ENCODE measurements at regions not wholly inside any gene's neighbourhood (a gene's known extent, or its start where the extent isn't known, plus 50 kb on each side); places are given as distances from the start of the nearest gene placed in this dataset.

GRCh38 chr13:58406545-58406944 is 775.0 kb downstream of the PCDH17 start:
- no peaks in the 10 kb centered on the region for H3K4me1 ChIP-seq (ENCODE audit: low read length)
- H3K9ac ChIP-seq (ENCODE audit: low read length) = no peak overlapping the region
- H3K27me3 ChIP-seq (replicated peaks; ENCODE audit: insufficient read depth, low read length) = no peaks in the 10 kb centered on the region
- H3K4me3 ChIP-seq (ENCODE audit: low read length) = no peak overlapping the region
- H3K36me3 ChIP-seq (replicated peaks; ENCODE audit: insufficient read depth, low read length) = no peaks in the 10 kb centered on the region
- no peaks in the 10 kb centered on the region for H3K79me2 ChIP-seq (ENCODE audit: low read length)
- no peaks in the 10 kb centered on the region for H3K9me3 ChIP-seq (replicated peaks; ENCODE audit: insufficient read depth, low read length)
- H3K27ac ChIP-seq (ENCODE audit: low read length) = no peak overlapping the region
- no peaks in the 10 kb centered on the region for H3K9me2 ChIP-seq (replicated peaks; ENCODE audit: insufficient read depth, low read length)
- H2AFZ ChIP-seq (ENCODE audit: low read length) = no peak overlapping the region
- TF ChIP-seq EZH2 (optimal IDR thresholded peaks at IDR 0.05; ENCODE audit: low read depth, low read length) (no peak), CTCF (IDR thresholded peaks at IDR 0.05; ENCODE audit: low read length) (no peak), EZH2phosphoT487 (IDR thresholded peaks at IDR 0.05; ENCODE audit: low read length) (no peak)
- DNase-seq = no peak
- H4K20me1 ChIP-seq (ENCODE audit: insufficient read depth, low read length) = no peaks in the 10 kb centered on the region
- H3K4me2 ChIP-seq (ENCODE audit: low read depth, low read length) = no peak overlapping the region
- H3F3A ChIP-seq (ENCODE audit: insufficient read depth, low read length) = no peaks in the 10 kb centered on the region

DNA sequence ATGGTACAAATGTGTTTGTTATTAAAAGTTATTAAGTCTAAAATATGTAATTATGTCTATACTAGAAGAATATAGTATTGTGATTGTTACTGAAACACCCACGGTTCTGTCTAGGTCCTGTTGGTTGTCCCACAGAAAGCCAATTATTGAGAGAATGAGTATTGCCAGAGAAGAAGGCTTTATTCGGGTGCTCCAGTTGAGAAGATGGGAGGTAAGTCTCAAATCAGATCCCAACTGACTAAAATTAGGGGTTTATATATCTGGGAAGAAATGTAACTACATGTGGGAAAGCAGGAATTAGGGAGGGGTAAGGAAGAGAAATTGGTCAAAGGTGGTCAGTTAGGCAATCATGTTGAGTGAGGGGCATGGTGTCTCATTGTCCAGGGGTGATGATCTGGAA is 798.4 kb downstream of the PCDH17 start:
- no peaks in the 10 kb centered on the region for H3K9me3 ChIP-seq (replicated peaks; ENCODE audit: insufficient read depth, low read length)
- TF ChIP-seq EZH2phosphoT487 (IDR thresholded peaks at IDR 0.05; ENCODE audit: low read length) (no peak), CTCF (IDR thresholded peaks at IDR 0.05; ENCODE audit: low read length) (no peak), EZH2 (optimal IDR thresholded peaks at IDR 0.05; ENCODE audit: low read depth, low read length) (no peak)
- no peaks in the 10 kb centered on the region for H3K9me2 ChIP-seq (replicated peaks; ENCODE audit: insufficient read depth, low read length)
- no peaks in the 10 kb centered on the region for H3K27me3 ChIP-seq (replicated peaks; ENCODE audit: insufficient read depth, low read length)
- no peak for DNase-seq
- H3K27ac ChIP-seq (ENCODE audit: low read length) = no peak overlapping the region
- no peaks in the 10 kb centered on the region for H4K20me1 ChIP-seq (ENCODE audit: insufficient read depth, low read length)
- no peak overlapping the region for H3K4me3 ChIP-seq (ENCODE audit: low read length)
- no peaks in the 10 kb centered on the region for H3F3A ChIP-seq (ENCODE audit: insufficient read depth, low read length)
- H2AFZ ChIP-seq (ENCODE audit: low read length) = no peak overlapping the region
- H3K4me1 ChIP-seq (ENCODE audit: low read length) = no peaks in the 10 kb centered on the region
- no peak overlapping the region for H3K9ac ChIP-seq (ENCODE audit: low read length)
- H3K4me2 ChIP-seq (ENCODE audit: low read depth, low read length) = no peak overlapping the region
- H3K36me3 ChIP-seq (replicated peaks; ENCODE audit: insufficient read depth, low read length) = no peaks in the 10 kb centered on the region
- no peaks in the 10 kb centered on the region for H3K79me2 ChIP-seq (ENCODE audit: low read length)

DNA sequence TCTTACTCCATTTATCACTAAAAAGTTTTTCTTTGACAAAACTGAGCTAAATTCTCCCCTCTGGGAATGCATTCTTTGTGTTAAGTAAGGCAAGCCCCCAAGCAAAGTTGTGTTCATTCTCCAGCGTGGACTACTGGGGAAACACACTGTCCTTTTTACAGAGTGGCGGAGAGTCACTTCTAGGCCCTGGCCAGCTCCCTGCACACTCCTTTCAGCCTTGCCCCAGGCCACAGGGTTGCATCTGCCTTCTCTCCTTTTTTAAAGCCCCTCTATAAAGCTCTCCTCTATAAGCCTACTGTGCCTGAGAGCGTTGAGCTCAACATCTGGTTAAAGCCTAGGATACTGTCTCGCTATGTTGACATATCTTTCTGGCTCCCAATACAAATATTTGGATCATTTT is 803.4 kb downstream of the PCDH17 start:
- H3F3A ChIP-seq (ENCODE audit: insufficient read depth, low read length) = no peaks in the 10 kb centered on the region
- no peak overlapping the region for H3K9ac ChIP-seq (ENCODE audit: low read length)
- no peak overlapping the region for H2AFZ ChIP-seq (ENCODE audit: low read length)

More for the DNA sequence above, 803.4 kb downstream of the PCDH17 start:
- no peak for DNase-seq
- Histone ChIP-seq H3K36me3 (replicated peaks; ENCODE audit: insufficient read depth, low read length) (no peaks in the 10 kb centered on the region), H3K4me2 (ENCODE audit: low read depth, low read length) (no peak overlapping the region), H3K9me2 (replicated peaks; ENCODE audit: insufficient read depth, low read length) (no peaks in the 10 kb centered on the region), H3K27ac (ENCODE audit: low read length) (no peak overlapping the region), H3K4me3 (ENCODE audit: low read length) (no peak overlapping the region), H3K9me3 (replicated peaks; ENCODE audit: insufficient read depth, low read length) (no peaks in the 10 kb centered on the region), H3K27me3 (replicated peaks; ENCODE audit: insufficient read depth, low read length) (no peaks in the 10 kb centered on the region), H4K20me1 (ENCODE audit: insufficient read depth, low read length) (no peaks in the 10 kb centered on the region), H3K4me1 (ENCODE audit: low read length) (no peaks in the 10 kb centered on the region), H3K79me2 (ENCODE audit: low read length) (no peaks in the 10 kb centered on the region)
- TF ChIP-seq CTCF (IDR thresholded peaks at IDR 0.05; ENCODE audit: low read length) (no peak), EZH2 (optimal IDR thresholded peaks at IDR 0.05; ENCODE audit: low read depth, low read length) (no peak), EZH2phosphoT487 (IDR thresholded peaks at IDR 0.05; ENCODE audit: low read length) (no peak)
